Fibroblast of mammary gland (primary cell): ENCODE measurements at regions not wholly inside any gene's neighbourhood (a gene's known extent, or its start where the extent isn't known, plus 50 kb on each side); places are given as distances from the start of the nearest gene placed in this dataset.

Source experiments
- DNase-seq: peaks from one replicate; pipeline ENCODE4 v3.0.0-alpha.2; 2010; ENCODE audit warnings: low read depth
- H3K4me3 ChIP-seq: 2 replicates; pipeline ENCODE4 v1.5.1; 2011; ENCODE audit warnings: low read depth, mild to moderate bottlenecking, low read length, moderate library complexity; ENCODE audit not compliant: control insufficient read depth
- TF ChIP-seq, protein P1 (sequence below): conservative IDR thresholded peaks from 2 replicates; pipeline ENCODE4 v1.5.1; 2011; ENCODE audit warnings: low read depth, low read length, inconsistent platforms; ENCODE audit not compliant: control insufficient read depth, insufficient read depth

DNA sequence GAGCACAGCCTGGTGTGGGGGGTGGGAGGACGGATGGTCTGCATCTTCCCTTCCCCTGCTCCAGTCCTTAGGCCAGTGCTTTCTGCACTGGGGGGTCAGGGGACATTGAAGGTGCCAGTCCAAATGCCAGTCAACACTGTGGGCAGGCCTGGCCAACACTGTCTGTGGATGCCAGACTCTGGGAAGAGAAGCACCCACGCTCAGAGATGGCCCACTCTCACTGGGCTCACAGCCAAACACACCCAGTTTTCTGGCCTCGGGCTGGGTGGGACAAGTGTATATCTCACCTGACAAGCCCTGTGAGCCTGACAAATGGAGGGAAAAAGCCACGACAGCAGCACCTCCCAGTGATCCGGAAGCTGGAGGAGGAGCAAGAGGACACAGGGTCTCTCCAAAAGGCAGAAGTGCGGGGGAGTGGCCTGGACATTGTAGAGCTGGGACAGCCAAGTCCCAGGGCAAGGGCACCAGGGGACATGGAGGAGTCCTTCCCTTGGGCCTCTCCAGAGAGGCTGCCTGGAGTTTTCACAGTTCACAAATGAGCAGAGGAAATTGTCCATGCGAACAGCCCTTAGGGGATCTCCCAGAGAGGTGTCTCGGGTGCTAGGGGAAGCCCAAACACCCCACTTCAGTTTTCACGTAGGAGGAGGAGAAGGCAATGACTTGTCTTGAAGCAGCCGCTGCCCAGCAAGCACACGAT lies 79.3 kb downstream of the SDC1 start:
- H3K4me3 ChIP-seq: no peak overlapping the region
- TF ChIP-seq, protein P1, sequence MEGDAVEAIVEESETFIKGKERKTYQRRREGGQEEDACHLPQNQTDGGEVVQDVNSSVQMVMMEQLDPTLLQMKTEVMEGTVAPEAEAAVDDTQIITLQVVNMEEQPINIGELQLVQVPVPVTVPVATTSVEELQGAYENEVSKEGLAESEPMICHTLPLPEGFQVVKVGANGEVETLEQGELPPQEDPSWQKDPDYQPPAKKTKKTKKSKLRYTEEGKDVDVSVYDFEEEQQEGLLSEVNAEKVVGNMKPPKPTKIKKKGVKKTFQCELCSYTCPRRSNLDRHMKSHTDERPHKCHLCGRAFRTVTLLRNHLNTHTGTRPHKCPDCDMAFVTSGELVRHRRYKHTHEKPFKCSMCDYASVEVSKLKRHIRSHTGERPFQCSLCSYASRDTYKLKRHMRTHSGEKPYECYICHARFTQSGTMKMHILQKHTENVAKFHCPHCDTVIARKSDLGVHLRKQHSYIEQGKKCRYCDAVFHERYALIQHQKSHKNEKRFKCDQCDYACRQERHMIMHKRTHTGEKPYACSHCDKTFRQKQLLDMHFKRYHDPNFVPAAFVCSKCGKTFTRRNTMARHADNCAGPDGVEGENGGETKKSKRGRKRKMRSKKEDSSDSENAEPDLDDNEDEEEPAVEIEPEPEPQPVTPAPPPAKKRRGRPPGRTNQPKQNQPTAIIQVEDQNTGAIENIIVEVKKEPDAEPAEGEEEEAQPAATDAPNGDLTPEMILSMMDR: no peak
- no peak for DNase-seq

DNA sequence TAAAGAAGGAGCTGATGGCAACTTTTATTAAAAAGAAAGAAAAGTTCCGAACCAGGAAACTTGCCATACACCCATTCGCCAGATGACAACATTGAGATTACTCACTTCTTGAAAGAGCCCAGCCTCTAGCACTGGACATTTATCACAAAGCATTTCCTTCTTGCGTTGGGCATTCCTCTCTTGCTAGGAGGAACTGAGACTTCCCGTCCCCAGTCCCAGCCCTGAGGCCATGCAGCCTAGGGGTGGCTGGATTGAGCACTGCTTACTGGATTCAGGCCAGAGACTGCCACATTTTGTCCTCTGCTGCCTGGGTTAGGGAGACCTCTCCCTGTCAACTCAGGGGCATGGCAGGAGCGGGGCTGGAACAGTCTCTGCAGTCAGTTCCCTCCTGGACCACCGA lies 80.1 kb downstream of the SDC1 start:
- TF ChIP-seq, protein P1: no peak
- H3K4me3 ChIP-seq: no peak overlapping the region
- DNase-seq: no peak

DNA sequence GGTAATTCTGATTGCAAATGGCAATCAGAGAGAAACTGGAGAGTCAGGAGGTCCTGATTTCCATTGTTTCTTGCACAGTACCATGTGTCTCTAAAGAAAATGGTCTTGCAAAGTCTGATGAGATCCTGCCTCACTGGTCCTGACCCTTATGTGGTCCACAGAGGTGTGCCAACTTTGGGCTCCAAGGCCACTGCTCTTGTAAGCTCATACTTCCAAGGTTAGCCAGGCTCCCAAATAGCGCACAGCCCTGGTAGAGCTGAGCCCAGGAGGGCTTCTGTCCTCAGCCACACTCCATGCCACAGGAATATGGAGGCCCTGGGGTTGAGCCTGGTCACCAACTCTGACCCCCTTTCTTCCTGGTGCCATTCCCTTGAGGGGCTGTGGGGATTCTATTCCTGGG lies 80.7 kb downstream of the SDC1 start:
- no peak for DNase-seq
- TF ChIP-seq, protein P1: no peak
- no peak overlapping the region for H3K4me3 ChIP-seq

DNA sequence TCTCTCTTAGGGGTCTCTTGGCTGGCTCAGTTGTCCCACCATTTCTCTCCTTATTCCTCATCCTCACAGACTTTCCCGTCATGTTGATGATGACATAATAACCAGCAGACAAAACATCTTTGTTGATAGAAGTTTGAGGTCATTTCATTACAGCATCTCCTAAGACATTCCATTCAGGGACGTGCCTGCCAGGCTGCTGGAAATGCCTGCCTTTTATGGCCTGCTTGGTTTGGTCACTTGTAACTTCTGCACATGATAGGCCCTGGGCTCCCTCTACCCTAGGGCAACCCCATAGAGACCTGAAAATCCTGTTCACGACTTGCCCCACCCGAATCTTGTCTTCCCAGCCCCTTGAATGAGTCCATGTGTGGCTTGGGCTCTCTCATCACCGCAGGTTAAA lies 81.7 kb downstream of the SDC1 start:
- DNase-seq: peak; percentile 38

DNA sequence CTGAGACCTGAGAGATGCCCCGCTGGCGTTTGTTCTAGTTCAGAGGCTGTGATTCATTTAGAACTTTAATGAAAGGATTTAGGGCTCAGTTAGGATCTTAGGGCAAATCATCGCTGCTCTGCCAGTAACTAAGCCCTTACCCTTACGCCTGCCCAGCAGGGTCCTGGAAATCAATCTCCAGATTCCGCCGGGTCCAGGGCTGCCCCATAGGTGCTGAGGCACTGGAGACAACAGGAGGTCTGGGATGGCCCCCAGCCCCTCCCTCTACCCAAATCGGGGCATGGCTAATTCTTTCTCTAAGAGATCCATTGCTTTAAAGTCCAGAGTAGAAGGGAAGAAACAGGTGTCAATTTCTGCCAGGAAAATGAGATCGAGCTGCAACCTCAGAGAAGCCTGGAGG lies 83.1 kb downstream of the SDC1 start:
- no peak for DNase-seq
- no peak overlapping the region for H3K4me3 ChIP-seq
- TF ChIP-seq, protein P1: no peak

More for the DNA sequence above, 81.7 kb downstream of the SDC1 start:
- H3K4me3 ChIP-seq: no peak overlapping the region
- TF ChIP-seq, protein P1: no peak

DNA sequence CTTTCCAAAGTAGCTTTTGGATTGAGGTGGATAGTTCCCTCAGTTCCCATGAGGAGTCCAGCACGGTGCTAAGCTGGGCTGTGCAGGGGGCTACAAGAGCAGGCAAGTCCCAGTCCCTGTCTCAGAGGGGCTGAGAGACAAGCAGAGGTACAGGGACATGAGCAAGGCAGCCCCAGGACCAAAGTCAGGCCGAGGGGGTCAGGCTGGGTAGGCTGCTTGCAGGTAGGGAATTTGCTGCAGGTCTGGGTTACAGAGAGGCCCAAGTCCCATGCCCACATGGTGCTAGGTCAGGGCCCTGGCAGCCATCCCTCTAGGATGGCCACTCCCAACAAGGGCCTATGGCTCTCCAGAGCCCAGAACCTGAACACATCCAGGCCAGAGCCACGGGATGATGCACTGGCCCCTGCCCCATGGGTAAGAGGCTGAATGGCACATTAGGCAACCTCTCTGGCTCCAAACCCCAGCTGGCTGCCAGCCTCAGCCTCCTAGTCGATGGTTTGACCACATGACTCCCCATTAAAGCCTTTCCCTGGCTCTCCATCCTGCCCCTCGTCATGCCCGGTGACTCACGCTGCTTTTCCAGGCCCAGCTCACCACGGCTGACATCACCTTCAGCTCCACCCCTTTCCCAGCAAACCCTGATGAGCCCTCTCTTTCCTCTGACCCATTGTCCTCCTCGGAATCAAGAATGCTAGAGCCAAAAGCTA lies 83.7 kb downstream of the SDC1 start:
- TF ChIP-seq, protein P1: no peak
- peak; percentile 99 for DNase-seq

More for the DNA sequence above, 83.7 kb downstream of the SDC1 start:
- no peak overlapping the region for H3K4me3 ChIP-seq
